PFSK-1 (cell line): ENCODE measurements at regions not wholly inside any gene's neighbourhood (a gene's known extent, or its start where the extent isn't known, plus 50 kb on each side); places are given as distances from the start of the nearest gene placed in this dataset.

ENCODE experiments used
- FOXP2 ChIP-seq: optimal IDR thresholded peaks from 2 replicates; pipeline ENCODE3; 2011; ENCODE audit warnings: borderline replicate concordance, control low read depth, inconsistent platforms; ENCODE audit not compliant: insufficient read depth; ENCODE audit errors: extremely low read length, extremely low read depth
- POLR2AphosphoS5 ChIP-seq: IDR thresholded peaks from 2 replicates; pipeline ENCODE4 v1.6.1; 2012; ENCODE audit warnings: low read depth, mild to moderate bottlenecking, control low read depth, low read length, moderate library complexity
- SIN3A ChIP-seq: IDR thresholded peaks from 2 replicates; pipeline ENCODE4 v1.6.1; 2012; ENCODE audit warnings: mild to moderate bottlenecking, low read length, moderate library complexity, borderline replicate concordance; ENCODE audit not compliant: insufficient read depth
- TAF1 ChIP-seq: IDR thresholded peaks from 2 replicates; pipeline ENCODE4 v1.6.1; 2012; ENCODE audit warnings: low read length, control low read depth, borderline replicate concordance; ENCODE audit not compliant: insufficient read depth
- TF ChIP-seq, protein P1 (sequence below), 2 experiments: IDR thresholded peaks; 2 replicates each; pipeline versions ENCODE4 v1.6.1 to v1.8.0; 2011 to 2012; ENCODE audit warnings: low read depth in 2 of 2, low read length in 2 of 2, control low read depth in 1 of 2, inconsistent platforms in 1 of 2, mild to moderate bottlenecking in 1 of 2, moderate library complexity in 1 of 2; ENCODE audit not compliant: insufficient read depth in 1 of 2

DNA sequence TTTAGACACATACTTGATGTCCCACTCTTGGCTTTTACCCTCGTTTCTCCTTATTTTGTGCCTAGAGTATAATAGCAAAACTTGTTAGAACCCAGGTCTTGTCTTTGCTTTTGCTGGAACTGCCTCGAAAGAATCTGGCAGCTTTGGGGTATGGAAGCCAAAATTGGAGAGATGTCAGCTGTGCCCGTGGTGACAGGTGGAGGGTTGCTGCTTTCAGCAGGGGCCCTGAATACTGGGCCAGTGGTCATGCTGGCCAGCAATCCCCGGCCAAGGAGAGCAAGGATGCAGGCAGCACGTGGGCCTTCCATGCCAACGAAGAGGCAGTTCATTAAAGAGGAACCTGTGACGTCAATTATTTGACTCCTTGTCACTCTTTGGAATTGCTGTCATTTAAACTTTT, 181.1 kb downstream of the HIPK3 start:
- TF ChIP-seq POLR2AphosphoS5 = no peak
- no peak for TF ChIP-seq TAF1
- no peak for TF ChIP-seq FOXP2
- TF ChIP-seq, protein P1, sequence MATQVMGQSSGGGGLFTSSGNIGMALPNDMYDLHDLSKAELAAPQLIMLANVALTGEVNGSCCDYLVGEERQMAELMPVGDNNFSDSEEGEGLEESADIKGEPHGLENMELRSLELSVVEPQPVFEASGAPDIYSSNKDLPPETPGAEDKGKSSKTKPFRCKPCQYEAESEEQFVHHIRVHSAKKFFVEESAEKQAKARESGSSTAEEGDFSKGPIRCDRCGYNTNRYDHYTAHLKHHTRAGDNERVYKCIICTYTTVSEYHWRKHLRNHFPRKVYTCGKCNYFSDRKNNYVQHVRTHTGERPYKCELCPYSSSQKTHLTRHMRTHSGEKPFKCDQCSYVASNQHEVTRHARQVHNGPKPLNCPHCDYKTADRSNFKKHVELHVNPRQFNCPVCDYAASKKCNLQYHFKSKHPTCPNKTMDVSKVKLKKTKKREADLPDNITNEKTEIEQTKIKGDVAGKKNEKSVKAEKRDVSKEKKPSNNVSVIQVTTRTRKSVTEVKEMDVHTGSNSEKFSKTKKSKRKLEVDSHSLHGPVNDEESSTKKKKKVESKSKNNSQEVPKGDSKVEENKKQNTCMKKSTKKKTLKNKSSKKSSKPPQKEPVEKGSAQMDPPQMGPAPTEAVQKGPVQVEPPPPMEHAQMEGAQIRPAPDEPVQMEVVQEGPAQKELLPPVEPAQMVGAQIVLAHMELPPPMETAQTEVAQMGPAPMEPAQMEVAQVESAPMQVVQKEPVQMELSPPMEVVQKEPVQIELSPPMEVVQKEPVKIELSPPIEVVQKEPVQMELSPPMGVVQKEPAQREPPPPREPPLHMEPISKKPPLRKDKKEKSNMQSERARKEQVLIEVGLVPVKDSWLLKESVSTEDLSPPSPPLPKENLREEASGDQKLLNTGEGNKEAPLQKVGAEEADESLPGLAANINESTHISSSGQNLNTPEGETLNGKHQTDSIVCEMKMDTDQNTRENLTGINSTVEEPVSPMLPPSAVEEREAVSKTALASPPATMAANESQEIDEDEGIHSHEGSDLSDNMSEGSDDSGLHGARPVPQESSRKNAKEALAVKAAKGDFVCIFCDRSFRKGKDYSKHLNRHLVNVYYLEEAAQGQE (IDR thresholded peaks at IDR 0.05; ENCODE audit: insufficient read depth in 1 of 2, low read depth in 2 of 2, low read length in 2 of 2) = no peak
- no peak for TF ChIP-seq SIN3A

DNA sequence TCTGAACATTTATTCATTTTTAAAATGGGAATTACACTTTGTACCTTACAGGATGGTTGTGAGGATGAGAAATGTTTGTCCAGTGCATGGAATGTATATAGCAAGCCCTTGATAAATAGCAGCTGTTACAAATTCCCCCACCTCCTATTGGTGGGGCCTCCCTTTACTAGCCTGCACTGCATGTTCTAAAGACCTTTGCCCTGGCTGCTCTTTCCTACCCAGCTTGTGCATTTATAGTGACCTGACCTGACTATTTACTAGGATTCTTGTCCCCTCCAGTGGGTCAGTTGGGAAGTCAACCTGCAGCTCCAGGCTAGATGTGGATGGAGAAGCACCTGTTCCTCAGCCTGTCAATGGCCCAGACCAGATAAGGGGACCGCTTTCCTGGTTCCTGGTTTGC, 180.3 kb downstream of the HIPK3 start:
- TF ChIP-seq, protein P1 (IDR thresholded peaks at IDR 0.05; ENCODE audit: insufficient read depth in 1 of 2, low read depth in 2 of 2, low read length in 2 of 2) = no peak

DNA sequence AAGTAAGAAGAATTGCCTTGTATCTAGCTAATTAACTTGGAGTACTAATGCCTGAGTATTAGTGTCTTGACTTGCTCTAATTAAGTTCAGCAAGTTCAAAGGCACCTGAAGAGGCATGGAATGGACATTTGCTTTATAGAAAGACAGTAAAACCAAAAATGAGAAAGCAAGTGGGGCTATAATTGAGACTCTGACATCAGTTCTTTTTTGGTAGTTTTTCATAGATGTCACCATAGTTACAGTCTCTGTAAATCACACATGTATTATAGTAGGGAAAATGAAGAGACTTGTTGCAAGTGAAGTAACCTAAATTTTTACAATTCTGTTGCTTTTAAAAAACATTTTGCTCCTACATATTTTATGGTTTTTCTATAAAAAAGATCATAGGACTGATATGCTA, 178.0 kb downstream of the HIPK3 start:
- no peak for TF ChIP-seq FOXP2

DNA sequence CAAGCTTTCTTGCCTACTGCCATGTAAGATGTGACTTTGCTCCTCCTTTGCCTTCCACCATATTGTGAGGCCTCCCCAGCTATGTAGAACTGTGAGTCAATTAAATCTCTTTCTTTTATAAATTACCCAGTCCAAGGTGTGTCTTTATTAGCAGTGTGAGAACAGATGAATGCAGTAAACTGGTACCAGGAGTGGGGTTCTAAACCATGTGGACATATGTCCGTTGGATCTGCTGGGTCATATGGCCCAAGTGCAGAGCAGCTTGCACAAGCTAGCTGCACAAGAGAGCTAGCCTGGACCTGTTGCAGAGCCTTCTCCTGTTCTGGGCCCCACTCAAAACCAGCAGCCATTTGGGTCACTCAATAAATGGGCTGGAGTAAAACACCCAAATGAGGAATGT, 177.1 kb downstream of the HIPK3 start:
- TF ChIP-seq SIN3A = no peak
- TF ChIP-seq, protein P1 (IDR thresholded peaks at IDR 0.05; ENCODE audit: insufficient read depth in 1 of 2, low read depth in 2 of 2, low read length in 2 of 2) = no peak
- no peak for TF ChIP-seq TAF1
- no peak for TF ChIP-seq POLR2AphosphoS5
- TF ChIP-seq FOXP2 = no peak

DNA sequence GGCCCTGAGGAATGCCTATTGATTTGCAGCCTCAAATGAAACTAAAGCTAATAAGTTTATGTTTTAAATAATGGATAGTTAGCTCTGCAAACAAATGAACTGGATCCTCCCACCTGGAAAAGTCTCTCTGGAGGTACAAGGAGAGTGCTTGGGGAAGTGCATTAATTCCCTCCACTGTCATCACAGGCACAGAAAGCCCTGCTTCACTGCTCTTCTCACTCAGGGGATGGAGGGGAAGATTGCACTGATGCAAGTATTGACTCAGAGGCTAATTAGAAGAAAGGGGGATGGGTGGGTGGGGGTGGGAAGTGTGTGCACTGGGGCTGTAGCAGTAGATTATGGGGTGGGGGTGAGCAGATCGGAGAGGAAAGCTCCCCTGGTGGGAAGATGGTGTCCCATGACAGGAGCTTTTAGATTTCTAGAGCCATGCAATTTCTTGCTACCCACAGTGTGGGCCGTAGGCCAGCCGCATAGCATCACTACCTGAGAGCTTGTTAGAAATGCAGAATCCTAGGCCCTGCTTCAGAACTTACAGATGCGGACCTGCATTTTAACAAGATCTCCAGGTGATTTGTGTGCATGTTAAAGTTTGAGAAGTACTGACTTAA, 163.9 kb downstream of the HIPK3 start:
- no peak for TF ChIP-seq FOXP2
- no peak for TF ChIP-seq POLR2AphosphoS5
- TF ChIP-seq TAF1 = no peak
- no peak for TF ChIP-seq SIN3A
- TF ChIP-seq, protein P1 (IDR thresholded peaks at IDR 0.05; ENCODE audit: insufficient read depth in 1 of 2, low read depth in 2 of 2, low read length in 2 of 2) = no peak

DNA sequence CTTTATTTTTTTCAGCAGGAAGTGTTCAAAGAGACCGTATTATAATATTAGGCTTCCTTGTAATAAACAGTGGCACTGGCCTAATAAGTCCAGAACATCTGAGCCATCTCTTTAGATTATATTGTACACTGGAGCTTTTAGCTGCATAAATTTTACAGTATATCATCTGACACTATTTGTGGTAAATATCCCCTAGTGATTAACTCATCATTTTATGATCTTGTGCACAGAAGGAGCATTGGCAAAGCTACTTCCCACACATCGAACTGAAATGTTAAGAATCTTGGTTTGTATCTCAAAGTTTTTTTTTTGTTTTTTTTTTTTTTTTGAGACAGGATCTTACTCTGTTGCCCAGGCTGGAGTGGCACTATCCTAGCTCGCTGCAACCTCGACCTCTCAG, 162.7 kb downstream of the HIPK3 start:
- TF ChIP-seq POLR2AphosphoS5 (no peak), TAF1 (no peak), SIN3A (no peak), FOXP2 (no peak)
- TF ChIP-seq, protein P1 (IDR thresholded peaks at IDR 0.05; ENCODE audit: insufficient read depth in 1 of 2, low read depth in 2 of 2, low read length in 2 of 2) = no peak
